Brain microvascular endothelial cell (primary cell): ENCODE measurements at regions not wholly inside any gene's neighbourhood (a gene's known extent, or its start where the extent isn't known, plus 50 kb on each side); places are given as distances from the start of the nearest gene placed in this dataset.

Source experiments
- DNase-seq: peaks from one replicate; pipeline ENCODE4 v3.0.0-alpha.2; 2020
- H3K27ac ChIP-seq: fragments of 250-450 bp; sonication (Bioruptor Pico); 2 replicates; pipeline ENCODE4 v1.5.1; 2020; ENCODE audit warnings: mild to moderate bottlenecking, moderate library complexity
- H3K27me3 ChIP-seq: fragments of 250-450 bp; sonication (Bioruptor Pico); replicated peaks from 2 replicates; pipeline ENCODE4 v1.5.1; 2020; ENCODE audit warnings: mild to moderate bottlenecking
- H3K36me3 ChIP-seq: fragments of 250-450 bp; sonication (Bioruptor Pico); replicated peaks from 2 replicates; pipeline ENCODE4 v1.5.1; 2020; ENCODE audit warnings: mild to moderate bottlenecking
- H3K4me3 ChIP-seq: 2 replicates; pipeline ENCODE4 v1.5.1; 2011; ENCODE audit warnings: low read depth, mild to moderate bottlenecking, control low read depth, low read length, moderate library complexity
- in situ Hi-C: cut with HindIII; loops from 2 replicates; pipeline ENCODE4 v1.10.0; 2017; ENCODE audit warnings: low sequenced_read_pairs, low pct_ligation_motif_present
- TF ChIP-seq, protein P1 (sequence below): IDR thresholded peaks from 2 replicates; pipeline ENCODE4 v1.5.1; 2011; ENCODE audit warnings: low read depth, mild to moderate bottlenecking, moderate library complexity, low read length, control low read depth, inconsistent platforms; ENCODE audit errors: missing control alignments

DNA sequence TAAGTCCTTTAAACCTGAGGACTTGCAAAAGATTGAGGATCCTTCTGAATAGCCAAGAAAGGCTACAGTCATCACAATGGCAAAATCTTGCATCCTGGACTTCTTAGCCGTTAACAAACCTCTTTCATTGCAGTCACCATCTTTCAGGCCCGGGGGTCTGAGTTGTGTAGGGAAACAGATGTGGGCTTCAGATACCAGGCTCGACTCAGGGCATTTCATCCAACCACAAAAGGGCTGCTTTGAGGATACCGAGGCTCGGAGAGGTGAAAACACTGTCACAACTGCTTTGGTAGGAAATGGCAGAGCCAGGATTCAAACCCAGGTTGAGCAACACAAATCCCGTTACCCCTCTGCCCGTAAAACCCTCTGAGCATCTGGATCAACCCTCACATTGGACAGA is 147.4 kb downstream of the TFCP2L1 start:
- H3K27me3 ChIP-seq, result no peaks in the 10 kb centered on the region
- TF ChIP-seq, protein P1, sequence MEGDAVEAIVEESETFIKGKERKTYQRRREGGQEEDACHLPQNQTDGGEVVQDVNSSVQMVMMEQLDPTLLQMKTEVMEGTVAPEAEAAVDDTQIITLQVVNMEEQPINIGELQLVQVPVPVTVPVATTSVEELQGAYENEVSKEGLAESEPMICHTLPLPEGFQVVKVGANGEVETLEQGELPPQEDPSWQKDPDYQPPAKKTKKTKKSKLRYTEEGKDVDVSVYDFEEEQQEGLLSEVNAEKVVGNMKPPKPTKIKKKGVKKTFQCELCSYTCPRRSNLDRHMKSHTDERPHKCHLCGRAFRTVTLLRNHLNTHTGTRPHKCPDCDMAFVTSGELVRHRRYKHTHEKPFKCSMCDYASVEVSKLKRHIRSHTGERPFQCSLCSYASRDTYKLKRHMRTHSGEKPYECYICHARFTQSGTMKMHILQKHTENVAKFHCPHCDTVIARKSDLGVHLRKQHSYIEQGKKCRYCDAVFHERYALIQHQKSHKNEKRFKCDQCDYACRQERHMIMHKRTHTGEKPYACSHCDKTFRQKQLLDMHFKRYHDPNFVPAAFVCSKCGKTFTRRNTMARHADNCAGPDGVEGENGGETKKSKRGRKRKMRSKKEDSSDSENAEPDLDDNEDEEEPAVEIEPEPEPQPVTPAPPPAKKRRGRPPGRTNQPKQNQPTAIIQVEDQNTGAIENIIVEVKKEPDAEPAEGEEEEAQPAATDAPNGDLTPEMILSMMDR, result no peak
- H3K4me3 ChIP-seq, result no peak overlapping the region
- DNase-seq, result no peak
- no peaks in the 10 kb centered on the region for H3K36me3 ChIP-seq
- in situ Hi-C loops, result no loop called here
- no peak overlapping the region for H3K27ac ChIP-seq

DNA sequence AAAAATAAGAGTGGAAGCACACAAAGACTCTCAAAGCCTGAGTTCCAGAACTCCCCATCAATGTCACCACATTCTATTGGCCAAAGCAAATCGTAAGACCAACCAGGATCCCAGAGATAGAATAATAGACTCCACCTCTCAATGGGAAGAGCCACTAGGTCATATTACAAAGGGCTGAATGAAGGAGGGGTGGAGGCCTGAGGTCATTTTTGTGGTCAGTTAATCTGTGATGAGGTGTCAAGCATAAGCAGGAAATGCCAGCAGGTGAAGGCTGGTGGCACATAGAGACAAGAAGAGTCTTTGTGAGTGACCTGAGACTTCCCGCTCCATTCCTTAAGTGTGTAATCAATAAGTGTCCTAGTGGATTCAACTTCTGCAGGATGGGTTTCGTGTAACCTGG is 144.3 kb downstream of the TFCP2L1 start:
- Histone ChIP-seq H3K36me3 (no peaks in the 10 kb centered on the region), H3K4me3 (no peak overlapping the region), H3K27ac (no peak overlapping the region), H3K27me3 (no peaks in the 10 kb centered on the region)
- in situ Hi-C loops, result no loop called here
- DNase-seq, result no peak
- TF ChIP-seq, protein P1, result no peak

DNA sequence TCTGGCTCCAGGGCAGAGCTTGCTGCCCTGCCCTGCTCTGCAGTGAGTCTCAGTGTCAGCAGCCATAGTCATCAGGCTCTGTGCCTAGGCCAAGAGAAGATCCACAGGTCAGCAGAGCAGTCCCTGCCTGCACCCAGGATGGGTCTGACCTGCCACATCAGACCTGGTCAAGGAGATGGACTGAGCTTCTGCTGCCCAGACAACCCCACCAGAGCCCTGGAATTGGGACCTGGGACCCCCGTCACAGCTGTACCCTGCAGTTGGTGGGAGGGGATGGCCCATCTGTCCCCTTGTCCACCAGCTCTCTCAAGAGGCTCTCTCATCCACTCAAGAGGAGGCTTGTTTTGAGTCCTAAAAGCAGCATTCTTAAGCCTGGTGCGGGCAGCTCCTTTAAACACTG is 142.6 kb downstream of the TFCP2L1 start:
- no peak overlapping the region for H3K27ac ChIP-seq
- in situ Hi-C loops, result no loop called here
- H3K36me3 ChIP-seq, result no peaks in the 10 kb centered on the region
- DNase-seq, result no peak
- TF ChIP-seq, protein P1, result no peak
- no peak overlapping the region for H3K4me3 ChIP-seq
- no peaks in the 10 kb centered on the region for H3K27me3 ChIP-seq

DNA sequence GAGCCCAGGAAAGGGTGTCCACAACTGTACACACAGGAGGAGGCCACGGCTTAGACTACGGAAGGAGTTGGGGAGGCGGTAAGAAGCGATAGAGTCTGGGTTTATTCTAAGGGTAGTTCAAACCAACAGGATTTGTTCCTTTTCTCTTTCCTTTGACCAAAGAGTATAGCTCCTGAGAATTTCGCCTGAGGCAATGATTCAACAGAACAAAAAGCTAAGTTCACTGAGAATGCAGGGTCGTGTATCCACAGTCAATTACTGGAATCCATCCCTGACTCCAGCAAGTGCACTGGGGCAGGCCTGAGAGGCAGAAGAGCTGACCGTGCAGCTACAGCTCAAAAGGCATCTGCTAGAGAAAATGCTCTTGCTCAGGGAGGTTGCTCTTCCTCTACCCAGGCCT is 140.9 kb downstream of the TFCP2L1 start:
- Histone ChIP-seq H3K27ac (no peak overlapping the region), H3K36me3 (no peaks in the 10 kb centered on the region), H3K4me3 (no peak overlapping the region), H3K27me3 (no peaks in the 10 kb centered on the region)
- TF ChIP-seq, protein P1, result no peak
- in situ Hi-C loops, result no loop called here
- DNase-seq, result no peak

DNA sequence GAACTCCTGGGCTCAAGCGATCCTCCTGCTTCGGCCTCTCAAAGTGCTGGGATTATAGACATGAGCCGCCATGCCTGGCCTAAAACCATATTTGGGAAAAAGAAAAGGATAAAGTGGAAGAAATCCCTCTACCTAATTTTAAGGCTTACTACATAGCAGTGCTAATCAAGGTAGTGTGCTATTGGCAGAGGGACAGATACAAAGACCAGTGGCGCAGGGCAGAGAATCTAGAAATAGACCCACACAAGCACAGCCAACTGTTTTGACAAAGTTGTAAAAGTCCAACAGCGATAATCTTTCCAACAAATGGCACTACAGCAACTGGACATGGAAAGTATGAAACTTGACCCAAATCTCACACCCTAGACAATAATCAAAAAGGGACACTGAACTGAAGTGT is 138.4 kb downstream of the TFCP2L1 start:
- no peaks in the 10 kb centered on the region for H3K36me3 ChIP-seq
- in situ Hi-C loops, result no loop called here
- no peak overlapping the region for H3K4me3 ChIP-seq
- no peaks in the 10 kb centered on the region for H3K27me3 ChIP-seq
- TF ChIP-seq, protein P1, result no peak
- no peak for DNase-seq
- H3K27ac ChIP-seq, result no peak overlapping the region

DNA sequence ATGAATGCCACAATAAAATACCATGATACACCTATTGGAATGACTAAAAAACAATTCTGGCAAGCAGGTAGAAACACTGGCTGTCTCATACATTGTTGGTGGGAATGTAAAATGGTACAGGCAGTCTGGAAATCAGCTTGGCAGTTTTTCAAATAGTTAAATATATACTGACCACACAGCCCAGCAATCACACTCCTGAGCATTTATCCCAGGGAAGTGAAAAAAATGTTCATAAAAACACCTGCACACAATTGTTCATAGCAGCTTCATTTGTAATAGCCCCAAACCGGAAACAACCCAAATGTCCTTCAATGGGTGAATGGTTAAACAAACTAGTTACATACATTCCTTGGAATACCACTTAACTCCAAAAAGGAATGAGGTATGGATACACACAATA is 137.2 kb downstream of the TFCP2L1 start:
- Histone ChIP-seq H3K27me3 (no peaks in the 10 kb centered on the region), H3K27ac (no peak overlapping the region), H3K4me3 (no peak overlapping the region), H3K36me3 (no peaks in the 10 kb centered on the region)
- TF ChIP-seq, protein P1, result no peak
- in situ Hi-C loops, result no loop called here
- no peak for DNase-seq
